HL-60 (cell line): ENCODE measurements at regions not wholly inside any gene's neighbourhood (a gene's known extent, or its start where the extent isn't known, plus 50 kb on each side); places are given as distances from the start of the nearest gene placed in this dataset.

Experiments
- DNase-seq, 2 experiments: peaks; one replicate each; pipeline ENCODE4 v3.0.0-alpha.2; 2010 to 2020; ENCODE audit warnings: low read depth in 1 of 2, low spot score in 1 of 2
- H3K27ac ChIP-seq: fragments of 250-450 bp; sonication (Bioruptor Pico); replicated peaks from 2 replicates; pipeline ENCODE4 v1.5.1; 2020; ENCODE audit warnings: mild to moderate bottlenecking, moderate library complexity
- H3K27me3 ChIP-seq: fragments of 250-450 bp; sonication (Bioruptor Pico); 2 replicates; pipeline ENCODE4 v1.5.1; 2021; ENCODE audit warnings: mild to moderate bottlenecking, moderate library complexity; ENCODE audit not compliant: insufficient read depth, poor library complexity, severe bottlenecking
- H3K4me3 ChIP-seq: replicated peaks from 2 replicates; pipeline ENCODE4 v1.5.1; 2011; ENCODE audit warnings: mild to moderate bottlenecking, control low read depth, low read length; ENCODE audit not compliant: insufficient read depth
- CTCF ChIP-seq: IDR thresholded peaks from one replicate; pipeline ENCODE4 v1.5.1; 2011; ENCODE audit warnings: low read length, control low read depth, inconsistent platforms; ENCODE audit not compliant: insufficient read depth
- GABPA ChIP-seq: IDR thresholded peaks from 2 replicates; pipeline ENCODE4 v1.6.1; 2012; ENCODE audit warnings: low read depth
- POLR2AphosphoS5 ChIP-seq: IDR thresholded peaks from 2 replicates; pipeline ENCODE4 v1.6.1; 2012; ENCODE audit warnings: low read depth
- SPI1 ChIP-seq: IDR thresholded peaks from 2 replicates; pipeline ENCODE4 v1.6.1; 2012; ENCODE audit warnings: low read depth, mild to moderate bottlenecking, borderline replicate concordance
- TF ChIP-seq, protein P1 (sequence below): IDR thresholded peaks from 2 replicates; pipeline ENCODE4 v1.6.1; 2012; ENCODE audit warnings: low read depth; ENCODE audit not compliant: insufficient replicate concordance

DNA sequence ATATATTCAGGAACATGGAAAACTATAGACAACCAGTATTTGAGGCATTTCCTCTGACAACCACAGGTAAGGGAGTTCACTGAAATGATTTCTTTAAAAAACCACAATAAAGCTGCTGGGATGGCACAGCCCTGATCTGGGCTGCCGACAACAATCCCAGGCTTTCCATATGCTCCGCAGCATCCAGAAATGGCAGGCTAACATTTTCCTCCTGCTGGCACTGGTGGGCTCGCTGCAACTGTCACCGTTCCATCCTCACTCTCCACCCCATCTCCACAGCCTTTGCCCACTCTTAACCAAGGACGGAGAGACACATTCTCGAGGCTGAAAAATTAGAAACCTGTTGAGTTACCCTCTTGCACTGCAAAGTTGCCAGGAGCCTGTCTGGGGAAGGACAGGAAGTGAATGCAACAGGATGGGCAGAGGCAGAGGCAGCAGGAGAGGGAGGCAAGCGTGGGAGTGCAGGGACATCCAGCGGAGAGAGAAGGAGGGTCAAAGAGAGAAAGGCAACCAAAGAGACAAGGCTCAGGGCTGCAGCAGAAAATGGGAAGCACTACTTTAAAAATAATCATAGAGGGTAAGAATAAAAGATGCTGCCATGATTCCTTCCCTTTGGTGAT lies 79.0 kb upstream of the ARRDC4 start:
- no peak for TF ChIP-seq GABPA
- TF ChIP-seq, protein P1, sequence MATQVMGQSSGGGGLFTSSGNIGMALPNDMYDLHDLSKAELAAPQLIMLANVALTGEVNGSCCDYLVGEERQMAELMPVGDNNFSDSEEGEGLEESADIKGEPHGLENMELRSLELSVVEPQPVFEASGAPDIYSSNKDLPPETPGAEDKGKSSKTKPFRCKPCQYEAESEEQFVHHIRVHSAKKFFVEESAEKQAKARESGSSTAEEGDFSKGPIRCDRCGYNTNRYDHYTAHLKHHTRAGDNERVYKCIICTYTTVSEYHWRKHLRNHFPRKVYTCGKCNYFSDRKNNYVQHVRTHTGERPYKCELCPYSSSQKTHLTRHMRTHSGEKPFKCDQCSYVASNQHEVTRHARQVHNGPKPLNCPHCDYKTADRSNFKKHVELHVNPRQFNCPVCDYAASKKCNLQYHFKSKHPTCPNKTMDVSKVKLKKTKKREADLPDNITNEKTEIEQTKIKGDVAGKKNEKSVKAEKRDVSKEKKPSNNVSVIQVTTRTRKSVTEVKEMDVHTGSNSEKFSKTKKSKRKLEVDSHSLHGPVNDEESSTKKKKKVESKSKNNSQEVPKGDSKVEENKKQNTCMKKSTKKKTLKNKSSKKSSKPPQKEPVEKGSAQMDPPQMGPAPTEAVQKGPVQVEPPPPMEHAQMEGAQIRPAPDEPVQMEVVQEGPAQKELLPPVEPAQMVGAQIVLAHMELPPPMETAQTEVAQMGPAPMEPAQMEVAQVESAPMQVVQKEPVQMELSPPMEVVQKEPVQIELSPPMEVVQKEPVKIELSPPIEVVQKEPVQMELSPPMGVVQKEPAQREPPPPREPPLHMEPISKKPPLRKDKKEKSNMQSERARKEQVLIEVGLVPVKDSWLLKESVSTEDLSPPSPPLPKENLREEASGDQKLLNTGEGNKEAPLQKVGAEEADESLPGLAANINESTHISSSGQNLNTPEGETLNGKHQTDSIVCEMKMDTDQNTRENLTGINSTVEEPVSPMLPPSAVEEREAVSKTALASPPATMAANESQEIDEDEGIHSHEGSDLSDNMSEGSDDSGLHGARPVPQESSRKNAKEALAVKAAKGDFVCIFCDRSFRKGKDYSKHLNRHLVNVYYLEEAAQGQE, result no peak
- no peak for TF ChIP-seq CTCF
- no peak for TF ChIP-seq SPI1
- no peak for TF ChIP-seq POLR2AphosphoS5
- peaks cover 2% of the 10 kb centered on the region for H3K27me3 ChIP-seq
- no peak overlapping the region for H3K4me3 ChIP-seq
- DNase-seq, result no peak
- no peak overlapping the region for H3K27ac ChIP-seq

- Histone ChIP-seq H3K4me3 (no peak overlapping the region), H3K27ac (no peak overlapping the region), H3K27me3 (peaks cover 2% of the 10 kb centered on the region)
- TF ChIP-seq POLR2AphosphoS5 (no peak), GABPA (no peak), CTCF (no peak), SPI1 (no peak)
- TF ChIP-seq, protein P1, result no peak
- no peak for DNase-seq
Observed at GRCh38 chr15:97884513-97885131, 75.9 kb upstream of the ARRDC4 start.

GRCh38 chr15:97890307-97890706 lies 70.2 kb upstream of the ARRDC4 start:
- Histone ChIP-seq H3K4me3 (no peak overlapping the region), H3K27me3 (no peaks in the 10 kb centered on the region), H3K27ac (no peak overlapping the region)
- no peak for DNase-seq
- TF ChIP-seq, protein P1, result no peak
- TF ChIP-seq GABPA (no peak), CTCF (no peak), POLR2AphosphoS5 (no peak), SPI1 (no peak)
